Activated CD4-positive, alpha-beta T cell treated with anti-CD3 and anti-CD28 coated beads for 36 hours (primary cell): ENCODE measurements at regions not wholly inside any gene's neighbourhood (a gene's known extent, or its start where the extent isn't known, plus 50 kb on each side); places are given as distances from the start of the nearest gene placed in this dataset.
"Not testable (repeated sequence)": the region's sequence is repeated elsewhere in the genome, so short reads cannot be mapped to it uniquely, and the experiment has no call there.

ENCODE experiments used
- ATAC-seq: fragments of 200-7000 bp; cut with Tn5 transposase; one replicate; pipeline ENCODE4 v1.10.0; 2021; ENCODE audit warnings: mild to moderate bottlenecking, moderate library complexity
- CTCF ChIA-PET: fragments of 350-600 bp; sonication (Branson Sonifier 250); formaldehyde crosslinking; loops from one replicate; lab custom pipeline; 2021; ENCODE audit warnings: antibody characterized with exemption; lab: Charles Lee
- POLR2A ChIA-PET: fragments of 350-600 bp; sonication (Branson Sonifier 250); formaldehyde crosslinking; loops from one replicate; lab custom pipeline; 2021; ENCODE audit warnings: antibody characterized with exemption, inconsistent platforms; lab: Charles Lee
- DNase-seq: peaks from one replicate; pipeline ENCODE4 v3.0.0-alpha.2; 2020
- H3K27ac Mint-ChIP-seq: one replicate; pipeline ENCODE4 v1.8.0; 2021; ENCODE audit warnings: mixed read lengths
- H3K27me3 Mint-ChIP-seq: one replicate; pipeline ENCODE4 v1.8.0; 2021; ENCODE audit warnings: mixed read lengths
- H3K36me3 Mint-ChIP-seq: one replicate; pipeline ENCODE4 v1.8.0; 2021; ENCODE audit warnings: low read depth, mixed read lengths
- H3K4me1 Mint-ChIP-seq: one replicate; pipeline ENCODE4 v1.8.0; 2021; ENCODE audit warnings: mixed read lengths
- H3K4me3 Mint-ChIP-seq: one replicate; pipeline ENCODE4 v1.8.0; 2021; ENCODE audit warnings: mild to moderate bottlenecking, moderate library complexity, mixed read lengths
- H3K9me3 Mint-ChIP-seq: one replicate; pipeline ENCODE4 v1.8.0; 2021; ENCODE audit warnings: low read depth, mixed read lengths
- intact Hi-C, 2 experiments: fragments of 100-400 bp; cut with DNase I in 1 of 2; cut with micrococcal nuclease in 1 of 2; formaldehyde crosslinking; loops; one replicate each; pipeline versions ENCODE4 v1.14.2 to v1.15.1; 2022 to 2024; cut with DNase I, micrococcal nuclease

DNA sequence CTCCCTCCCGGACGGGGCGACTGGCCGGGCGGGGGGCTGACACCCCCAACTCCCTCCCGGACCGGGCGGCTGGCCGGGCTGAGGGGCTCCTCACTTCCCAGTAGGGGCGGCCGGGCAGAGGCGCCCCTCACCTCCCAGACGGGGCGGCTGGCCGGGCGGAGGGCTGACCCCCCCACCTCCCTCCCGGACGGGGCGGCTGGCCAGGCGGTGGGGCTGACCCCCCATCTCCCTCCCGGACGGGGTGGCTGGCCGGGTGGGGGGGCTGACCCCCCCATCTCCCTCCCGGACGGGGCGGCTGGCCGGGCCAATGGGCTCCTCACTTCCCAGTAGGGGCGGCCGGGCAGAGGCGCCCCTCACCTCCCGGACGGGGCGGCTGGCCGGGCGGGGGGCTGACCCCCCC, 502.0 kb upstream of the ALG10B start:
- CTCF ChIA-PET, H3K36me3 Mint-ChIP-seq, H3K27ac Mint-ChIP-seq, POLR2A ChIA-PET, H3K4me3 Mint-ChIP-seq, H3K27me3 Mint-ChIP-seq, H3K4me1 Mint-ChIP-seq, DNase-seq, ATAC-seq: not testable (repeated sequence)
- intact Hi-C loops, result loop anchor here in 1 of 2 experiments (10.0 kb wide), 1 partner anchor 70 kb away; no protein-coding TSS in a partner anchor
- peaks cover 26% of the 10 kb centered on the region for H3K9me3 Mint-ChIP-seq
